Stimulated activated CD8-positive, alpha-beta memory T cell treated with anti-CD3 and anti-CD28 coated beads, Interleukin-7, amount 100 ng/mL, for 48 hours (primary cell): ENCODE measurements at regions not wholly inside any gene's neighbourhood (a gene's known extent, or its start where the extent isn't known, plus 50 kb on each side); places are given as distances from the start of the nearest gene placed in this dataset.
"Not testable (repeated sequence)": the region's sequence is repeated elsewhere in the genome, so short reads cannot be mapped to it uniquely, and the experiment has no call there.

Source experiments
- DNase-seq, 2 donors: peaks; one replicate each; pipeline ENCODE4 v3.0.0-alpha.2; 2020; ENCODE audit warnings: low read depth in 1 of 2; ENCODE audit errors: extremely low read depth in 1 of 2

DNA sequence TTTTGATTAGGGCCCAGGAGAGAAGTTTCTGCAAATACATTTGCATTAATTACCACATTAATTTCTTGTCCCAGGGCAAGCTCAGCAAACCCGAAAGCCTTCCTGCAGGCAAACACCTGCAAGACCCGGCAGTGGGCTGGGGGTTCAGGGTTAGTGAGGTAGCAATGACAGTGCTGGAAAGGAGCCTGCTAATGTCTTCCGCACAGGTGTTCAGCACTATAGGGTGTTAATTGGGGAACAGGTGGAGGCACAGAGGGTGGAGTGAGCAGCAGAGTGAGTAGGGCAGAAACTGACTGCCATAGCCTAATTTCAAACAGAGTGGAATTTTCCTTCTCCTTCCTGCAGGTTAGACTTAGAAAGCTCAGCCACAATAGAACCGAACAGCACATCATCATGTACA, 50.9 kb upstream of the UBASH3B start:
- no peak for DNase-seq

- DNase-seq: no peak
Observed at GRCh38 chr11:122601141-122602125, 54.1 kb upstream of the UBASH3B start.

GRCh38 chr11:122600290-122600689, 55.2 kb upstream of the UBASH3B start:
- DNase-seq: no peak

GRCh38 chr11:122599434-122599833, 56.1 kb upstream of the UBASH3B start:
- DNase-seq: no peak

DNA sequence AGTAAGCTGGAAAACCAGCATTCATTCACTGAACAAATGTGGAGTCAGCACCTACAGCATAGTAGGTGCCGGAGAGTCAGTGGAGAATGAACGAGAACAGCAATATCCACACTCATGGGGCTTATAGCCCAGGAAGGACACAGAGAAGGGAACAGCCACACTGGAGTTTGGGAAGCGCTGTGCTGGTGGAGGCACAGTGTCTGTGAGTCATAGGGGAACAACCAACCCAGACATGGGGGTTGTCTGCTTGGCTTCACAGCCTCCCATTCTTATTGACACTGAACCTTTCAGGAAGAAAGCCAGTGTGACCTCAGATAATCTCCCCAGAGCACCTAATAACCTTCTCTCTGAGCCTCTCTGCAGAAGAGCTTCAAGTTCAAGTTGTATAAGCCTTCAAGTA, 56.6 kb upstream of the UBASH3B start:
- DNase-seq: no peak

DNA sequence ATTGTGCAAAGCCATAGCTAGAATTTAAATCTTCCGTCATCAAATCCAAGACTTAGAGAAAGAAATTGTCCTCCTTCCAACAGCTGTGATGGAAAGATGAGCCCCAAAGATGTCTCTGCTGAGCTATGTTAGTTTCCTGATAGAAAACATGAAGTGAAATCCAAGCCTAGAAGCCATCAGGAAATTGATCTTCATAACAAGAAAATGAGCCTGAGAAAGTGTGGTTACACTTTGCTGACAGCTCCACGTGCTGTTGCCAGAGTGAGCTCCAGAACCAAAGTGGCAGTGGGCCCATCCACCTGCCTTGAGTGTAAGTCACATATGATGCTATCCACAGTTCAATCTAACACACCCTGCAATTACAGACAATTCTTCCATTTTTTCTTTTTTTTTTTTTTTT, 58.0 kb upstream of the UBASH3B start:
- no peak for DNase-seq

DNA sequence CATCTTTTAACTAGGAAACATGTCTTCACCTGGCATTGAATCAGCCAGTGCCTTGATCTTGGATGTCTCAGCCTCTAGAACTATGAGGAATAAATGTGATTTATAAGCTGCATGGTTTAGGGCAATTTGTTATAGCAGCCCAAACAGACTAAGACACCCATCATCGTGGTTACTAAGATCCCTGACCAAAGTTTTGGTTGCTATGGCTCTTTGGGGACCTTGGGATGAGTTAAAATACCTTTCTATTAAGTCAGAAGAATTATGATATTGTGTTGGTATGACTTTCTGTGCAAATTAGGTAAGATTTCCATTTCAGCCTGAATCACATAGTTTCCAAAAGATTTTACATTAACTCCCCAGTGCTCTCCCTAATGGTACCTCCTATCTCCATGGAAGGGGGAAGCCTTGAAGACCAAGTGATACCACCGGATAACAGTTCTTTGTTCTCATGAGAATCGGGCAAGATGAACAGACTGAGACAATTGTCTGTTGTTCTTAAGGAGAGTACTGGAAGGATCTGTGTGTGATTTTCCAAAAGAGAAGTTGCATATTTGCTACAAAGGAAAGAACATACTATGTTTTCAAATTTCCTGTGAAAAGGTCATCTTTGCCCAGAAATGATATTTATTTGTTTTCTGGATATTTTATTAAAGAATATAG, 60.4 kb upstream of the UBASH3B start:
- no peak for DNase-seq

GRCh38 chr11:122593473-122594420, 61.8 kb upstream of the UBASH3B start:
- DNase-seq: no peak

GRCh38 chr11:122592641-122593040, 62.9 kb upstream of the UBASH3B start:
- no peak for DNase-seq

GRCh38 chr11:122584670-122585069, 70.9 kb upstream of the UBASH3B start:
- no peak for DNase-seq

GRCh38 chr11:122580071-122580470, 75.5 kb upstream of the UBASH3B start:
- DNase-seq: not testable (repeated sequence)

GRCh38 chr11:122578171-122578825, 77.2 kb upstream of the UBASH3B start:
- DNase-seq: no peak

DNA sequence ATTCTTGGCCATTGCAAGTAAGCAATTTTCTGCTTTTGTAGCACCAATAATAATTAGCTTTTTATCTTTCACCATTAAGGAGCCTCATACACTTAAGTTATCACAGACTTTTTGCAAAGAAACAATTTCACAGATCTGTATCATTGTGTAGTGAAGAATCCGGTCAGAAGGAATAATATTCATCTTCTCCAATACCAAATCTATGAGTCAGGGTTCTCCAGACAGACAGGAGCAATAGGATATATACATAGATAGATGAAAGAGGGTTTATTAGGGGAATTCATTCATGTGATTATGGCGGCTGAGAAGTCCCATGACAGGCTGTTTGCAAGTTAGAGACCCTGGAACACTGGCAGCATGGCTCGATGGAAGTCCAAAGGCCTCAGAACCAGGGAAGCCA, 82.9 kb upstream of the UBASH3B start:
- DNase-seq: no peak

DNA sequence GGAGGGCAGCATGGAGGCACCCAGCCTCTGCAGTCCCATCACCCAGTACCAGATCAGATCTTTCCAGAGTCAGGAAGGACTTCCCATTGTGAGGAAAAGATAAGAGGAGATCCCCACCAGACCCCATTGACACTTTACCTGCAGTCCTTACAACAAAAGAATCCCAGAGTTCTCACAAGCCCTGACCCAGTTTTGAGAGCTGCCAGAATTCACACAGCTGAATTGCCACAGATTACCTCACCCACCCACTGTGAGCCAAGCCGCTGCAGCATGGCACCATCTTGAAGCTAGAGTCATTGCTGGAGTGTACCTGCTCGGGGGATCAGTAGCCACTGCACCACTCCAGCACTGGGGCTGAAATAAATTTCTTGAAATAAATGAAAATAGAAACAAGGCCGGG, 91.8 kb upstream of the UBASH3B start:
- DNase-seq: no peak

GRCh38 chr11:122559734-122560382, 95.7 kb upstream of the UBASH3B start:
- no peak for DNase-seq

DNA sequence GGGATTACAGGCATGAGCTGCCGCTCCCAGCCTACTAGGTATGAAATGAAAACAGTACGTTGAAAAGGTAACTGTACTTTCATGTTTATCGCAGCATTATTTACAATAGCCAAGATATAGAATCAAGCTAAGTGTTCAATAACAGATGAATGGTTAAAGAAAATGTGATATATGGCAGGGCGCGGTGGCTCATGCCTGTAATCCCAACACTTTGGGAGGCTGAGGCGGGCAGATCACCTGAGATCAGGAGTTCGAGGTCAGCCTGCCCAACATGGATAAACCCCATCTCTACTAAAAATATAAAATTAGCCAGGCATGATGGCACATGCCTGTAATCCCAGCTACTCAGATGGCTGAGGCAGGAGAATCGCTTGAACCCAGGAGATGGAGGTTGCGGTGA, 96.3 kb upstream of the UBASH3B start:
- not testable (repeated sequence) for DNase-seq

GRCh38 chr11:122557163-122557562, 98.4 kb upstream of the UBASH3B start:
- DNase-seq: not testable (repeated sequence)

DNA sequence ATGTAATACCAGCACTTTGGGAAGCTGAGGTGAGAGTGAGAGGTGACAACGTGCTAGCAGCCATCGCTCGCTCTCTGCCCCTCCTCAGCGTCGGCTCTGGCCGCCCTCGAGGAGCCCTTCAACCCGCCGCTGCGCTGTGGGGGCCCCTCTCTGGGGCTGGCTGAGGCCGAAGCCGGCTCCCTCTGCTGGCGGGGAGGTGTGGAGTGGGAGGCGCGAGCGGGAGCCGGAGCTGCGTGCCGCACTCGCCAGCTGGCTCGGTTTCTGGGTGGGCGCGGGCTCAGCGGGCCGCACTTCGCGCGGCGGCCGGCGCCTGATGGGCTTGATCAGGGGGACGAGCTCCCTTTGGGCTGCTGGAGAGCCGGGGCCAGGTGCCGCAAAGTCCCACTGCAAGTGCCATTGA, 98.9 kb upstream of the UBASH3B start:
- no peak for DNase-seq

DNA sequence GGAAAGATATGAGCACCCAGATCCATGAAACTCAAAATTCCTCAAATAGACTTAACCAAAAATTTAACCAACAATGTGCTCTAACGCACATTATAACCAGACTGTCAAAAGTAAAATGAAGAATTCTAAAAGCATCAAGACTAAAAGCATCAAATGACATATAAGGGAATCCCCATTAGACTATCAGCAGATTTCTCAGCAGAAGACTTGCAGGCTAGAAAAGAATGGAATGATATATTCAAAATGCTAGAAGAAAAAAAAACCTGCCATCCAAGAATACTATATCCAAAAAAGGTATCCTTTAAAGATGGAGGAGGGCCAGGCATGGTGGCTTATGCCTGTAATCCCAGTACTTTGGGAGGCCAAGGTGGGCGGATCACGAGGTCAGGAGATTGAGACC, 117.5 kb upstream of the UBASH3B start:
- no peak for DNase-seq

GRCh38 chr11:122524898-122525297, 130.6 kb upstream of the UBASH3B start:
- DNase-seq: no peak
